ENCODE measurements at regions not wholly inside any gene's neighbourhood (a gene's known extent, or its start where the extent isn't known, plus 50 kb on each side); places are given as distances from the start of the nearest gene placed in this dataset.

DNA sequence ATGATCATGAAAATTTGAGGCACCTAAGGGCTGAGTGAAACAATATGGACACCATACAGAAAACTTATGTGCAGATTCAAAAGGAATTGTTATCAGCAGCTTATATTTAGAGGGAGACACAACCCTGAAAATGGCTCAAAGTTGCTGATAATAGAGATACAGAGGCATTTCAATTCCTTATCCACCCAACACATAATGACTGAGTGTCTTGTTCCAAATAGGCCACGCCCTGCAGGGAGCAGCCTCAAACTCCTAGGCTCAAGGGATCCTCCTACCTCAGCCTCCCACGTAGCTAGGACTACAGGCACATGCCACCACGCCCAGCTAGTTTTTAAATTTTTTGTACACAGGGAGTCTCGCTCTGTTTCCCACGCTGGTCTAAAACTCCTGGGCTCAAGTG lies 79.0 kb downstream of the LBH start:
- TF ChIP-seq, protein P1, sequence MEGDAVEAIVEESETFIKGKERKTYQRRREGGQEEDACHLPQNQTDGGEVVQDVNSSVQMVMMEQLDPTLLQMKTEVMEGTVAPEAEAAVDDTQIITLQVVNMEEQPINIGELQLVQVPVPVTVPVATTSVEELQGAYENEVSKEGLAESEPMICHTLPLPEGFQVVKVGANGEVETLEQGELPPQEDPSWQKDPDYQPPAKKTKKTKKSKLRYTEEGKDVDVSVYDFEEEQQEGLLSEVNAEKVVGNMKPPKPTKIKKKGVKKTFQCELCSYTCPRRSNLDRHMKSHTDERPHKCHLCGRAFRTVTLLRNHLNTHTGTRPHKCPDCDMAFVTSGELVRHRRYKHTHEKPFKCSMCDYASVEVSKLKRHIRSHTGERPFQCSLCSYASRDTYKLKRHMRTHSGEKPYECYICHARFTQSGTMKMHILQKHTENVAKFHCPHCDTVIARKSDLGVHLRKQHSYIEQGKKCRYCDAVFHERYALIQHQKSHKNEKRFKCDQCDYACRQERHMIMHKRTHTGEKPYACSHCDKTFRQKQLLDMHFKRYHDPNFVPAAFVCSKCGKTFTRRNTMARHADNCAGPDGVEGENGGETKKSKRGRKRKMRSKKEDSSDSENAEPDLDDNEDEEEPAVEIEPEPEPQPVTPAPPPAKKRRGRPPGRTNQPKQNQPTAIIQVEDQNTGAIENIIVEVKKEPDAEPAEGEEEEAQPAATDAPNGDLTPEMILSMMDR (IDR thresholded peaks at IDR 0.05; ENCODE audit: extremely low read depth, missing control alignments), result no peak
- no peak for DNase-seq (ENCODE audit: low spot score)

DNA sequence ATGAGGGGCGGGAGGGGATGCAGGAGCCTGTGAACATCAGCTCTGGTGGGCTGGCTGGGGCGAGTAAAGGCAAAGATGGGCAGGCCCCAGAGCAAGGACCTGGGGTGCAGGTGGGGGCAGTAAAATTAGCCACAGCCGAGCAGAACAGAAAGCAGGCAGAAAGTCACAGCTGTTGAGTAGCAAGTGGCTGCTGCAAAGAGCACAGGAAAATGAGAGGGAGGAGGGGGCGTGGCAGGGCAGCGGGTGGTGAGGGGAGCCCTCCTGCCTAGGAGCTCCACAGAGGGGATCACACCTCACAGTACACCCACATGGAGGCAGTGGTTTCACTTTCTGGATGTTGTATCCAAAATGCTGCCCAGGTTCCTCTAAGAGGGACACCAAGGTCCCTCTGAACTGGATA lies 79.6 kb downstream of the LBH start:
- TF ChIP-seq, protein P1 (IDR thresholded peaks at IDR 0.05; ENCODE audit: extremely low read depth, missing control alignments), result no peak
- peak; percentile 23 for DNase-seq (ENCODE audit: low spot score)

DNA sequence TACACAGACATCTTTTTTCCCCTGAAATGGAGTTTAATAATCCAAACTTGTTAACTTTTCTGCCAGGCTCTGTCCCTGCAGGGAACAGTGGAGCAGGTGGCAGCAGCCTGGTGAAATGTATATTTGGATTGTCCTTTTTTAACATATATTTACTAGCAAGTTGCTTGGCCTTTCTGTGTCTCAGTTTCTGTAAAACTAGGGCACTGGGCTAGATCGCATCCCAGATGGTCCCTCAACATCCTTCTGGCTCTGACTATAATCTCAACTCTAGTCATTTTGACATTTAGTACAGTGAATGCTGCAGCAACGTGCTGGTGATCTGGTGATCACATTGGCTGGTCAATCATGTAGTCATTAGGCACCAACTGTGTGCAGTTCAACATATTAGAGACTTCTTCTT lies 80.4 kb downstream of the LBH start:
- no peak for DNase-seq (ENCODE audit: low spot score)
- TF ChIP-seq, protein P1 (IDR thresholded peaks at IDR 0.05; ENCODE audit: extremely low read depth, missing control alignments), result no peak

DNA sequence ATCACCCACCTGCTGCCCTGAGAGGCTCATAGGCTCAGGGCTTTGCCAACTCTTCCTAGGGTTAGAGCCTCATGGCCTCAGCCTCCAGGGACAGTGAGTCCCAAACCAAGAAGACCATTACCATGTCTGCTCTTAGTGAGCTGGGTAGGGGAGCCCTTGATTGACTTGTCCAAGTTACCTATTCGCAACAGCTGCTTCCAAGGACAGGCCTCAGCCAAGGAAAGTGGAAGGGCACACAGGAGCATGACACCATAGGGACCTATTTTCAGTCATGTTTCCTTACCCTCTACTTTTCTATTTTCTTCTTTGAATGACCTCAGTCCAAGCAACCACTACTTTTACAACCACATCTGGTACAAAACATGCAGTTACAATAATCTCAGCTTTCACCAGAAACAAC lies 81.6 kb downstream of the LBH start:
- TF ChIP-seq, protein P1 (IDR thresholded peaks at IDR 0.05; ENCODE audit: extremely low read depth, missing control alignments), result no peak
- no peak for DNase-seq (ENCODE audit: low spot score)

DNA sequence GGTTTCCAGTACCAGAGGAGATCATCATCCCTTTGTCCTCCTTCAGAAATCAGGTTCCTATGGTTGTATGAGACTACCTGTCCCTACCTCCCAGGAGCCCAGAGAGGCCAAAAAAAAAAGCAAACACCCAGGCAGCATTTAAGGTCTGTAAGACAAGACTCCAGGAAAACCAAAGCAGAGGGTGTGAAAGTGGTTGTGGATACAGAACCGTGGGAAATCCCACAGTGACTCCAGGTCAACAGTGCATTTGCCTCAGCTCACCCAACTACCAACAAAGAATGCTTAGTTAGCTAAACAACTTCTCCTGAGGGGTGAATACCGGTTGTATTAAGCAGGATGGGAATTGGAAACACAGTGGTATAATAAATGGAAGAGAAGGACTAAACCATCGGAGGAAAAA lies 83.6 kb downstream of the LBH start:
- TF ChIP-seq, protein P1 (IDR thresholded peaks at IDR 0.05; ENCODE audit: extremely low read depth, missing control alignments), result no peak
- DNase-seq (ENCODE audit: low spot score), result no peak

DNA sequence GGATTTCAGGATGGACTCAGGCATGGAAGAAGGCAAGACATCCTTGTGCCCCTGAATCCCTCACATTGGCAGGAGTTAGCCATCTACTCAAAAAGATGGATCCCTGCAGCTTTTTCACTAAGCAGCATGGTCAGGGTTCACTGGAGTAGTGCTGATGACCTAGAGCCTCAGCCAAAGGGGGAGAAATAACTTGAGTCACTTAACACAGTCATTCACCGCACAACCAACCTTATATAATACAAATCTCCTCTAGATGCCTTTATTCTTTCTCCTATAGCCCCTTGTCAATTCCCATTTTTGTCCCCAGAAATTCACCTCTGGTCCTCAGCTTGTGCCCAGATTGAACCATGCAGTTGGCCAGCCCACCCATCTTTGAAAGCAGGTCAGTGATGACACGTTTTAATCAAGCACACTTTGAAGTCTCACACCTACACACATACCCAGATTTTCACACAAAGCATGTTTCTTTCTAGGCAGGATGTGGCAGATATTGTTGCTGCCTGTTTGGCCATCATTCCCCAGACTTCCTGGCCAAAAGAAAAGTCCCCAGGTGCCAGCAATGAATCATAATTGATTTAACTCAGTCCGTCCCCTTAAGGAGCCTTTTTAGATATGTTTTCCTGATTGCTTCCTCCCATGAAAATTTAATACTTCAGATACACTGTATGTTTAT lies 84.2 kb downstream of the LBH start:
- DNase-seq (ENCODE audit: low spot score), result no peak

DNA sequence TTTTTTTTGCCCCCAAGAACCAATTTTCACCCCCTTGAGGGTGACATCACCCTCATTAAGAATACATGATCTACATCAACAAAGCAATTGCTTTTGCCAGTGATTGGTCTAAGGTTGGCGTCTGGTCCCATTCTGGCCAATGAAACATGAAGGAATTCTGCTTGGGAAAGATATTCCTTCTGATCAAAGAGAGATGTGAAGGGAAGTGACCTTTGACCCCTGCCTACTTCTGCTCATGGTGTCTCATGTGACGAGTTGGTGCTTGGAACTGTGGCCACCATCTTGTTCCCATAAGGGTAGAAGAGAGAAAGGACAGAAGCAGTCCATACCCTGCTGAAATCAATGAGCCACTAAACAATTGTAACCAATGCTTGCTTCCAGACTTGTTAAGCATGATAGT lies 85.1 kb downstream of the LBH start:
- TF ChIP-seq, protein P1 (IDR thresholded peaks at IDR 0.05; ENCODE audit: extremely low read depth, missing control alignments), result no peak
- no peak for DNase-seq (ENCODE audit: low spot score)

More for the DNA sequence above, 84.2 kb downstream of the LBH start:
- TF ChIP-seq, protein P1 (IDR thresholded peaks at IDR 0.05; ENCODE audit: extremely low read depth, missing control alignments), result no peak
